ENCODE measurements at regions not wholly inside any gene's neighbourhood (a gene's known extent, or its start where the extent isn't known, plus 50 kb on each side); places are given as distances from the start of the nearest gene placed in this dataset.

GRCh38 chr3:150251187-150252062 is 156.7 kb upstream of the TSC22D2 start:
- no peak overlapping the region for H3K4me3 ChIP-seq (ENCODE audit: low read depth, low read length, poor library complexity, severe bottlenecking)
- TF ChIP-seq EZH2 (IDR thresholded peaks at IDR 0.05; ENCODE audit: borderline replicate concordance, low read depth, low read length, poor library complexity, severe bottlenecking) (no peak), CTCF (conservative IDR thresholded peaks at IDR 0.05; ENCODE audit: low read depth, low read length) (no peak)
- H3K4me1 ChIP-seq (ENCODE audit: insufficient read depth, low read length, poor library complexity, severe bottlenecking), result peaks cover 6% of the 10 kb centered on the region
- no peaks in the 10 kb centered on the region for H3K36me3 ChIP-seq (ENCODE audit: insufficient read depth, low read length, poor library complexity, severe bottlenecking)
- BruUV-seq (replicated peaks), result no TSS peak
- ChIA-PET POLR2A (ENCODE audit: low non-redundant PET) (interaction anchor here (0.6 kb wide), 1 partner anchor 1202 kb away, joined by 3 read pairs; no protein-coding TSS in a partner anchor), CTCF (no interaction called here)
- no peak overlapping the region for H3K27ac ChIP-seq (ENCODE audit: low read depth, low read length, poor library complexity, severe bottlenecking)
- intact Hi-C loops (cut with micrococcal nuclease; ENCODE audit: unreplicated experiment), result no loop called here
- DNase-seq (ENCODE audit: low spot score), result no peak
- H3K9me3 ChIP-seq (ENCODE audit: low read depth, low read length, poor library complexity, severe bottlenecking), result no peaks in the 10 kb centered on the region
- H3K27me3 ChIP-seq (replicated peaks; ENCODE audit: insufficient read depth, low read depth, low read length, poor library complexity), result no peaks in the 10 kb centered on the region

GRCh38 chr3:150249779-150250470 is 158.2 kb upstream of the TSC22D2 start:
- H3K36me3 ChIP-seq (ENCODE audit: insufficient read depth, low read length, poor library complexity, severe bottlenecking), result no peaks in the 10 kb centered on the region
- TF ChIP-seq EZH2 (IDR thresholded peaks at IDR 0.05; ENCODE audit: borderline replicate concordance, low read depth, low read length, poor library complexity, severe bottlenecking), result no peak
- no peak for TF ChIP-seq CTCF (conservative IDR thresholded peaks at IDR 0.05; ENCODE audit: low read depth, low read length)
- ChIA-PET CTCF (no interaction called here), POLR2A (ENCODE audit: low non-redundant PET) (no interaction called here)
- no peaks in the 10 kb centered on the region for H3K27me3 ChIP-seq (replicated peaks; ENCODE audit: insufficient read depth, low read depth, low read length, poor library complexity)
- intact Hi-C loops (cut with micrococcal nuclease; ENCODE audit: unreplicated experiment), result no loop called here
- H3K4me3 ChIP-seq (ENCODE audit: low read depth, low read length, poor library complexity, severe bottlenecking), result no peak overlapping the region
- H3K4me1 ChIP-seq (ENCODE audit: insufficient read depth, low read length, poor library complexity, severe bottlenecking), result peaks cover 5% of the 10 kb centered on the region
- no peak for DNase-seq (ENCODE audit: low spot score)
- no peaks in the 10 kb centered on the region for H3K9me3 ChIP-seq (ENCODE audit: low read depth, low read length, poor library complexity, severe bottlenecking)
- H3K27ac ChIP-seq (ENCODE audit: low read depth, low read length, poor library complexity, severe bottlenecking), result no peak overlapping the region
- BruUV-seq (replicated peaks), result no TSS peak

- ChIA-PET POLR2A (ENCODE audit: low non-redundant PET) (no interaction called here), CTCF (no interaction called here)
- Histone ChIP-seq H3K27ac (ENCODE audit: low read depth, low read length, poor library complexity, severe bottlenecking) (no peak overlapping the region), H3K9me3 (ENCODE audit: low read depth, low read length, poor library complexity, severe bottlenecking) (no peaks in the 10 kb centered on the region), H3K4me3 (ENCODE audit: low read depth, low read length, poor library complexity, severe bottlenecking) (no peak overlapping the region), H3K36me3 (ENCODE audit: insufficient read depth, low read length, poor library complexity, severe bottlenecking) (no peaks in the 10 kb centered on the region), H3K27me3 (replicated peaks; ENCODE audit: insufficient read depth, low read depth, low read length, poor library complexity) (no peaks in the 10 kb centered on the region), H3K4me1 (ENCODE audit: insufficient read depth, low read length, poor library complexity, severe bottlenecking) (peaks cover 5% of the 10 kb centered on the region)
- intact Hi-C loops (cut with micrococcal nuclease; ENCODE audit: unreplicated experiment), result no loop called here
- BruUV-seq (replicated peaks), result no TSS peak
- TF ChIP-seq CTCF (conservative IDR thresholded peaks at IDR 0.05; ENCODE audit: low read depth, low read length) (no peak), EZH2 (IDR thresholded peaks at IDR 0.05; ENCODE audit: borderline replicate concordance, low read depth, low read length, poor library complexity, severe bottlenecking) (no peak)
- DNase-seq (ENCODE audit: low spot score), result no peak
Observed at GRCh38 chr3:150248888-150249681, 159.0 kb upstream of the TSC22D2 start.
